ENCODE measurements at regions not wholly inside any gene's neighbourhood (a gene's known extent, or its start where the extent isn't known, plus 50 kb on each side); places are given as distances from the start of the nearest gene placed in this dataset.

DNA sequence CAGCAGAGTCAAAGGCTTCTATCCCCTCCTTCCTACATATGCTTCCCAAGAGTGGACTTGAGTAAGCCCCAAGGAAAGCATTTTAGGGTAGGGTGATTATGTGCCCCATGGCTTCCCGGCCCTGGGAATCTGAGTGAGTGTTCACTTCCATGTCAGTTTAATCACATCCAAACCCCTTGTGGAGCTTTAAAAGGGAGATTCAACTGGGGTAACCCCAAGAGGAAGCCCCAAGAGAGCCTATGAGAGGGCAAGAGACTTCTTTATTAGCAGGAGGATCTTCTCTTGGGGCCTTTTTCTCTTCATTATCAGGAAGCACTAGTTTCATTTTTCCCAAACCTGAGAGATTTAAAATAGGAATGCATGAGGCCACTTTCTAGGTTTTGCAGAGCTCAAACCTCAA is 97.0 kb upstream of the IRF2BP2 start:
- intact Hi-C loops (cut with DNase I; ENCODE audit: low total_unique reads), result no loop called here
- Histone ChIP-seq H3K27me3 (no peaks in the 10 kb centered on the region), H3K36me3 (no peaks in the 10 kb centered on the region), H3K9me3 (no peaks in the 10 kb centered on the region), H3K27ac (no peak overlapping the region), H3K4me3 (no peak overlapping the region), H3K4me1 (no peaks in the 10 kb centered on the region)
- TF ChIP-seq POLR2A (IDR thresholded peaks at IDR 0.05) (no peak), POLR2AphosphoS5 (IDR thresholded peaks at IDR 0.05) (no peak), CTCF (IDR thresholded peaks at IDR 0.05) (no peak)
- no peak for DNase-seq (ENCODE audit: low spot score in 2 of 2)

DNA sequence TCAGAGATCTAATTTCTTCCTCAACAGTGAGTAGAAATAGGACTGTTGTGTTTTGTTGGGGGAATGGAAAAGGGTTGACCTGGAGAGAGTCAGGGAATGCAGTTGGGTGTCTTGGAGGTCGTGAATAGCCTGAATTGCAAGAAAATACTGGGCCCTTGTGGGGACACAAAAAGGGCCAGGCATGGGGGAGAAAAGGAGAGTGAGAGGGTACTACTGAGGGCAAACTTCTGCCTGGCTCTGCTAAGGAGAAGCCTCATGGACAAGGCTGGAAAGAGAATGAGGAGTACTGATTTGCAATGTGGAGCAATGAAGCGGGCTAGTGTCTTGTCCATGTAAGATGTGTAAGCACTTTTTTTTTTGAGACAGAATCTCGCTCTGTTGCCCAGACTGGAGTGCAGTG is 96.2 kb upstream of the IRF2BP2 start:
- no peak overlapping the region for H3K4me3 ChIP-seq
- no peak overlapping the region for H3K27ac ChIP-seq
- no peak for TF ChIP-seq POLR2A (IDR thresholded peaks at IDR 0.05)
- no peak for TF ChIP-seq POLR2AphosphoS5 (IDR thresholded peaks at IDR 0.05)
- no peak for TF ChIP-seq CTCF (IDR thresholded peaks at IDR 0.05)
- DNase-seq (ENCODE audit: low spot score in 2 of 2), result peak in 1 of 2 donors; percentile 15
- H3K9me3 ChIP-seq, result no peaks in the 10 kb centered on the region
- intact Hi-C loops (cut with DNase I; ENCODE audit: low total_unique reads), result no loop called here
- H3K36me3 ChIP-seq, result no peaks in the 10 kb centered on the region
- no peaks in the 10 kb centered on the region for H3K27me3 ChIP-seq
- H3K4me1 ChIP-seq, result no peaks in the 10 kb centered on the region

DNA sequence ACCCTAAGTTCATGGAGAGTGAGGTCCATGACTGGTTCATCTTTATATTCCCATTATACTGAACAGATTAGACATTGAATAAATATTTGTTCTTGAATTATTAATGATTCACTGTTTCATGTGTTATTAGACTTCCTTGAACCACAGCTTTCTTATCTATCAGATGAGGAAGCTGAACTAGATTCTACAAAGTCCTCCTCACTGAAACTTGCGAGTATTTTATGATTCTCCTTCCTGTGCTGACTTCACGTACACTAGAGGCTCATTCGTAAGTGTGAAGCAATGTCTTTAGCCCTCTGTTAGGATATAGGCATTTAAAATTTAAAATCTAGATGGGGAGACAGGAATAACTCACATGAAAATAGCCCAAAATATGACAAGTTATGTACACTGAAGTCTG is 95.6 kb upstream of the IRF2BP2 start:
- Histone ChIP-seq H3K27ac (no peak overlapping the region), H3K27me3 (no peaks in the 10 kb centered on the region), H3K36me3 (no peaks in the 10 kb centered on the region), H3K4me3 (no peak overlapping the region), H3K4me1 (peaks cover 0 to 1% of the 10 kb centered on the region in 2 donors), H3K9me3 (no peaks in the 10 kb centered on the region)
- DNase-seq (ENCODE audit: low spot score in 2 of 2), result no peak
- intact Hi-C loops (cut with DNase I; ENCODE audit: low total_unique reads), result no loop called here
- TF ChIP-seq POLR2AphosphoS5 (IDR thresholded peaks at IDR 0.05), result no peak
- no peak for TF ChIP-seq CTCF (IDR thresholded peaks at IDR 0.05)
- TF ChIP-seq POLR2A (IDR thresholded peaks at IDR 0.05), result no peak

DNA sequence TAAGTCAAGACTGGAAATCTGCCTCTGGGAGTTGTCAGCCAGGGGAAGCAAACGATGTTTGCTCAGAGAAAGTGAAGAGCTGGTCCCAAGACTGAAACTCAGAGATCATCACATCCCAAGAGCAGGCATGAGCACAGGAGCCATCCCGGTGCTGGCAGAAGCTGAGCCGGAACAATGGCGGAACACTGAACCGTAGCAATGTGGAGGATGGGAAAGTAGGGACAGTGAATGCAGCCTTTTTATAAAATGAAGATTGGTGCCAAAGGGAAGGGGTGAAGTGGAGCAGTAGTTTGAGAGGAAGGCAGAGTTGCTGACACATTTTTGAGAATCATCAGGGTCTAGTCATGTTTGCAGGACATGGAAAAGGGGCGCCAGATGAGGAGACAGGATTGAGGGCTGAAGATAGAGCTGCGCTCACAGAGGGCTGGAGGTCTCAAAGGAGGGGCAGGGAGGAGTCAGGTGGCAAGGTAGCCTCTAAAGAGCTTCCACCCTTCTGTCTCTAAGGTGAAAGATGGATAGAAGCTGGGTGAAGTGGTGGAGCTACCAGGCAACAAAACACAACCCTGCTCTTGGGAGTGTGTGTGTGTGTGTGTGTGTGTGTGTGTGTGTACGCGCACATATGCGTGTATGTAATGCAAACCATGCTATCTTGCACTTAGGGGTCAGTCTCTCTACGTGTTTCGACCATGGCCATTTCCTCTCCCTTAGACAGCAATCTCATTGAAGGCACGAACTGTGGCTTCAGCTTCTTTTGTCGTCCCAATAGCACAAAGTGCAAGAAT is 94.3 kb upstream of the IRF2BP2 start:
- H3K36me3 ChIP-seq, result no peaks in the 10 kb centered on the region
- no peak overlapping the region for H3K27ac ChIP-seq
- intact Hi-C loops (cut with DNase I; ENCODE audit: low total_unique reads), result no loop called here
- peaks cover 0 to 11% of the 10 kb centered on the region in 2 donors for H3K4me1 ChIP-seq
- DNase-seq (ENCODE audit: low spot score in 2 of 2), result peak in 1 of 2 donors; percentile 22
- no peaks in the 10 kb centered on the region for H3K9me3 ChIP-seq
- TF ChIP-seq CTCF (IDR thresholded peaks at IDR 0.05) (no peak), POLR2AphosphoS5 (IDR thresholded peaks at IDR 0.05) (no peak), POLR2A (IDR thresholded peaks at IDR 0.05) (no peak)
- H3K4me3 ChIP-seq, result no peak overlapping the region
- no peaks in the 10 kb centered on the region for H3K27me3 ChIP-seq

DNA sequence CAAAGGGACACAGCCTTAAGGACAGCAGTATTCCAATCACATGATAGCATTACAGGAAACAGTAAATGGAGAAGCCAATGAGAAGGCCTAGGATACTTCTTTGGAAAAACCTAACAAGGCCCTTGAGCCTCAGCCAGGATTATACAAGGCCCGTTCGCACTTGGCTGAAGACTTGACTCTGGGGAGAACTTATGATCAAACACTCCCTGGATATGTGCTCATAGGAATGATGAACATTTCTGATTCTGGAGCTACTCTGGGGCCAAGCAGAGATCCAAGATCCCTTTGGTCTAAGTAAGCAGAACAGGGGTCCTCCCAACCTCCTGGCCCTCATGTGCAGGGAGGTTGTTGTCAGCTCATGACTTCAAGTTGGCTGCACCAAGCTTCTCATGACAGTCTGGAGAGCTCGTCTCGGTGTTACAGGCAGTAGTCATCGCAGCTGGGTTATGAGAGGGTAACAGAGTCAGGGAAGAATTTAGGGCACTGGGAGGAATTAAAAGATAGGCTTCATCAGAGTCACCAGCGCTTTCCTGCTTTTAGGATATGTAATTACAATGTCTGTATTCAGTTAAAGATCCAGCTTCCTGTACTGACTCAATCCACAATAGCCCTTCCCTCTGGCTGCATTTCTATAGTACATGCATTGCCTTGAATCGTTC is 92.5 kb upstream of the IRF2BP2 start:
- H3K9me3 ChIP-seq, result no peaks in the 10 kb centered on the region
- intact Hi-C loops (cut with DNase I; ENCODE audit: low total_unique reads), result no loop called here
- H3K36me3 ChIP-seq, result no peaks in the 10 kb centered on the region
- peak overlapping the region; percentile 23 to 70 for H3K27ac ChIP-seq
- H3K4me3 ChIP-seq, result no peak overlapping the region
- TF ChIP-seq POLR2AphosphoS5 (IDR thresholded peaks at IDR 0.05) (peak; percentile 53 to 73 (median 65)), CTCF (IDR thresholded peaks at IDR 0.05) (no peak)
- DNase-seq (ENCODE audit: low spot score in 2 of 2), result peak in 1 of 2 donors; percentile 28
- peaks cover 0 to 11% of the 10 kb centered on the region in 2 donors for H3K4me1 ChIP-seq
- H3K27me3 ChIP-seq, result no peaks in the 10 kb centered on the region

Data from breast epithelium (tissue), 4 donors.